HepG2 (cell line): ENCODE measurements at regions not wholly inside any gene's neighbourhood (a gene's known extent, or its start where the extent isn't known, plus 50 kb on each side); places are given as distances from the start of the nearest gene placed in this dataset.

Experiments used
- BHLHE40 ChIP-seq: IDR thresholded peaks from 2 replicates; pipeline ENCODE4 v1.6.1; 2011; ENCODE audit warnings: low read length, improper control_type of control experiment
- CTCF ChIP-seq: sonication (generic); formaldehyde crosslinking; IDR thresholded peaks from 2 replicates; pipeline ENCODE4 v1.5.0; 2020; ENCODE audit warnings: mild to moderate bottlenecking, missing genetic modification reagents, moderate library complexity
- NFIC ChIP-seq: IDR thresholded peaks from 2 replicates; pipeline ENCODE4 v1.6.1; 2012; ENCODE audit warnings: mild to moderate bottlenecking, low read length, inconsistent platforms
- RBM22 ChIP-seq: fragments of 200-400 bp; formaldehyde crosslinking; optimal IDR thresholded peaks from 2 replicates; pipeline ENCODE3; 2017; ENCODE audit warnings: mild to moderate bottlenecking, low read length, moderate library complexity
- TCF7L2 ChIP-seq: IDR thresholded peaks from 2 replicates; pipeline ENCODE4 v1.6.1; 2011; ENCODE audit warnings: mild to moderate bottlenecking, low read depth, low read length, moderate library complexity
- ZBTB43 ChIP-seq: sonication (generic); formaldehyde crosslinking; conservative IDR thresholded peaks from 2 replicates; pipeline ENCODE4 v1.4.0; 2020; ENCODE audit warnings: missing genetic modification reagents
- ZNF362 ChIP-seq: sonication (generic); formaldehyde crosslinking; IDR thresholded peaks from 2 replicates; pipeline ENCODE4 v1.4.0; 2020; ENCODE audit warnings: missing genetic modification reagents, mild to moderate bottlenecking, borderline replicate concordance
- TF ChIP-seq, protein P1 (sequence below): sonication (generic); formaldehyde crosslinking; IDR thresholded peaks from 2 replicates; pipeline ENCODE4 v1.8.0; 2022; ENCODE audit warnings: missing genetic modification reagents, mild to moderate bottlenecking, borderline replicate concordance

- TF ChIP-seq RBM22 = no peak
- TF ChIP-seq TCF7L2 = no peak
- no peak for TF ChIP-seq BHLHE40
- TF ChIP-seq, protein P1, sequence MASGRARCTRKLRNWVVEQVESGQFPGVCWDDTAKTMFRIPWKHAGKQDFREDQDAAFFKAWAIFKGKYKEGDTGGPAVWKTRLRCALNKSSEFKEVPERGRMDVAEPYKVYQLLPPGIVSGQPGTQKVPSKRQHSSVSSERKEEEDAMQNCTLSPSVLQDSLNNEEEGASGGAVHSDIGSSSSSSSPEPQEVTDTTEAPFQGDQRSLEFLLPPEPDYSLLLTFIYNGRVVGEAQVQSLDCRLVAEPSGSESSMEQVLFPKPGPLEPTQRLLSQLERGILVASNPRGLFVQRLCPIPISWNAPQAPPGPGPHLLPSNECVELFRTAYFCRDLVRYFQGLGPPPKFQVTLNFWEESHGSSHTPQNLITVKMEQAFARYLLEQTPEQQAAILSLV = no peak
- no peak for TF ChIP-seq ZBTB43
- TF ChIP-seq CTCF (CRISPR knock-in tag) = no peak
- TF ChIP-seq ZNF362 (CRISPR knock-in tag) = no peak
- no peak for TF ChIP-seq NFIC
Measured at GRCh38 chr19:29372091-29372415, 153.7 kb upstream of the VSTM2B start.
